Hippocampal formation (tissue), 2 donors: ENCODE measurements at regions not wholly inside any gene's neighbourhood (a gene's known extent, or its start where the extent isn't known, plus 50 kb on each side); places are given as distances from the start of the nearest gene placed in this dataset.
A peak's percentile ranks its signal among the peaks of the same experiment; 100 is the strongest.
"Not testable (repeated sequence)": the region's sequence is repeated elsewhere in the genome, so short reads cannot be mapped to it uniquely, and the experiment has no call there.

Source experiments
- DNase-seq, 2 donors: peaks; one replicate each; lab custom pipeline; 2025; lab: John Stamatoyannopoulos, UW

- no peak for DNase-seq
Observed at GRCh38 chr16:59878479-59878878, 1144.4 kb upstream of the GOT2 start.

- no peak for DNase-seq
Observed at GRCh38 chr16:59864981-59865666, 1131.0 kb upstream of the GOT2 start.

- no peak for DNase-seq
Observed at GRCh38 chr16:59859676-59860402, 1125.7 kb upstream of the GOT2 start.

GRCh38 chr16:59854846-59855439 lies 1120.8 kb upstream of the GOT2 start:
- no peak for DNase-seq

GRCh38 chr16:59849716-59850115 lies 1115.6 kb upstream of the GOT2 start:
- no peak for DNase-seq

- peak; percentile 27 to 48 for DNase-seq
Observed at GRCh38 chr16:59848296-59848695, 1114.2 kb upstream of the GOT2 start.

- DNase-seq = no peak
Observed at GRCh38 chr16:59840169-59840568, 1106.1 kb upstream of the GOT2 start.

- DNase-seq = no peak
Observed at GRCh38 chr16:59826767-59827166, 1092.7 kb upstream of the GOT2 start.

GRCh38 chr16:59809488-59809887 lies 1075.4 kb upstream of the GOT2 start:
- DNase-seq = not testable (repeated sequence)

GRCh38 chr16:59783191-59783590 lies 1049.1 kb upstream of the GOT2 start:
- DNase-seq = no peak

- no peak for DNase-seq
Observed at GRCh38 chr16:59773330-59773729, 1039.2 kb upstream of the GOT2 start.

GRCh38 chr16:59759296-59759695 lies 1025.2 kb upstream of the GOT2 start:
- DNase-seq = no peak

GRCh38 chr16:59758848-59759247 lies 1024.7 kb upstream of the GOT2 start:
- DNase-seq = no peak

- no peak for DNase-seq
Observed at GRCh38 chr16:59754854-59755253, 1020.7 kb upstream of the GOT2 start.

- DNase-seq = no peak
Observed at GRCh38 chr16:59749662-59750336, 1015.7 kb upstream of the GOT2 start.

GRCh38 chr16:59748531-59748930 lies 1014.4 kb upstream of the GOT2 start:
- DNase-seq = no peak

- DNase-seq = no peak
Observed at GRCh38 chr16:59743504-59743903, 1009.4 kb upstream of the GOT2 start.

GRCh38 chr16:59740858-59741257 lies 1006.7 kb upstream of the GOT2 start:
- DNase-seq = no peak

GRCh38 chr16:59737274-59737673 lies 1003.2 kb upstream of the GOT2 start:
- no peak for DNase-seq

GRCh38 chr16:59733321-59733720 lies 999.2 kb upstream of the GOT2 start:
- peak in 1 of 2 donors; percentile 66 for DNase-seq

GRCh38 chr16:59729613-59730012 lies 995.5 kb upstream of the GOT2 start:
- DNase-seq = no peak

GRCh38 chr16:59719121-59719520 lies 985.0 kb upstream of the GOT2 start:
- DNase-seq = no peak
